Esophagus muscularis mucosa (tissue), 3 donors: ENCODE measurements at regions not wholly inside any gene's neighbourhood (a gene's known extent, or its start where the extent isn't known, plus 50 kb on each side); places are given as distances from the start of the nearest gene placed in this dataset.

Experiments used
- CTCF ChIP-seq, 3 experiments: fragments of 200-600 bp in 2 of 3; fragments of 450-650 bp in 1 of 3; sonication (generic) in 2 of 3; IDR thresholded peaks; one replicate each; pipeline ENCODE4 v1.5.1; 2017 to 2019; ENCODE audit warnings: antibody characterized with exemption in 3 of 3, mild to moderate bottlenecking in 2 of 3, moderate library complexity in 1 of 3
- POLR2AphosphoS5 ChIP-seq, 2 donors: sonication (generic); formaldehyde crosslinking; IDR thresholded peaks; one replicate each; pipeline ENCODE4 v1.6.1; 2017; ENCODE audit warnings: antibody characterized with exemption in 2 of 2

- no peak for TF ChIP-seq CTCF (IDR thresholded peaks at IDR 0.05)
- no peak for TF ChIP-seq POLR2AphosphoS5 (IDR thresholded peaks at IDR 0.05)
These were observed 409.0 kb downstream of the TECRL start for GRCh38 chr4:64000241-64000640.
